ENCODE measurements at regions not wholly inside any gene's neighbourhood (a gene's known extent, or its start where the extent isn't known, plus 50 kb on each side); places are given as distances from the start of the nearest gene placed in this dataset.
"Not testable (repeated sequence)": the region's sequence is repeated elsewhere in the genome, so short reads cannot be mapped to it uniquely, and the experiment has no call there.

GRCh38 chr2:47295131-47295980, 73.8 kb upstream of the EPCAM start:
- DNase-seq (ENCODE audit: low read depth) = no peak

GRCh38 chr2:47293976-47294375, 75.1 kb upstream of the EPCAM start:
- no peak for DNase-seq (ENCODE audit: low read depth)

GRCh38 chr2:47288864-47289263, 80.2 kb upstream of the EPCAM start:
- DNase-seq (ENCODE audit: low read depth) = no peak

- no peak for DNase-seq (ENCODE audit: low read depth)
These were observed 85.5 kb upstream of the EPCAM start for GRCh38 chr2:47283659-47284058.

- no peak for DNase-seq (ENCODE audit: low read depth)
These were observed 86.4 kb upstream of the EPCAM start for GRCh38 chr2:47282621-47283272.

- not testable (repeated sequence) for DNase-seq (ENCODE audit: low read depth)
These were observed 89.6 kb upstream of the EPCAM start for GRCh38 chr2:47279525-47279924.

GRCh38 chr2:47277987-47278386, 91.1 kb upstream of the EPCAM start:
- DNase-seq (ENCODE audit: low read depth) = no peak

- DNase-seq (ENCODE audit: low read depth) = no peak
These were observed 91.9 kb upstream of the EPCAM start for GRCh38 chr2:47277187-47277586.

- no peak for DNase-seq (ENCODE audit: low read depth)
These were observed 93.0 kb upstream of the EPCAM start for GRCh38 chr2:47276061-47276460.

GRCh38 chr2:47274054-47274782, 94.9 kb upstream of the EPCAM start:
- no peak for DNase-seq (ENCODE audit: low read depth)

GRCh38 chr2:47272905-47273758, 96.0 kb upstream of the EPCAM start:
- DNase-seq (ENCODE audit: low read depth) = no peak

- DNase-seq (ENCODE audit: low read depth) = peak; percentile 31
These were observed 95.9 kb upstream of the CALM2 start for GRCh38 chr2:47272031-47272864.

GRCh38 chr2:47271054-47272000, 95.0 kb upstream of the CALM2 start:
- DNase-seq (ENCODE audit: low read depth) = no peak

GRCh38 chr2:47270421-47270820, 94.1 kb upstream of the CALM2 start:
- no peak for DNase-seq (ENCODE audit: low read depth)

- DNase-seq (ENCODE audit: low read depth) = no peak
These were observed 93.3 kb upstream of the CALM2 start for GRCh38 chr2:47269316-47270232.

GRCh38 chr2:47267711-47268086, 91.4 kb upstream of the CALM2 start:
- DNase-seq (ENCODE audit: low read depth) = no peak

- DNase-seq (ENCODE audit: low read depth) = no peak
These were observed 90.8 kb upstream of the CALM2 start for GRCh38 chr2:47266939-47267710.

GRCh38 chr2:47265751-47266231, 89.5 kb upstream of the CALM2 start:
- DNase-seq (ENCODE audit: low read depth) = no peak
